ENCODE measurements at regions not wholly inside any gene's neighbourhood (a gene's known extent, or its start where the extent isn't known, plus 50 kb on each side); places are given as distances from the start of the nearest gene placed in this dataset.

GRCh38 chr13:70457474-70457873, 349.2 kb upstream of the KLHL1 start:
- DNase-seq = peak; percentile 4

DNA sequence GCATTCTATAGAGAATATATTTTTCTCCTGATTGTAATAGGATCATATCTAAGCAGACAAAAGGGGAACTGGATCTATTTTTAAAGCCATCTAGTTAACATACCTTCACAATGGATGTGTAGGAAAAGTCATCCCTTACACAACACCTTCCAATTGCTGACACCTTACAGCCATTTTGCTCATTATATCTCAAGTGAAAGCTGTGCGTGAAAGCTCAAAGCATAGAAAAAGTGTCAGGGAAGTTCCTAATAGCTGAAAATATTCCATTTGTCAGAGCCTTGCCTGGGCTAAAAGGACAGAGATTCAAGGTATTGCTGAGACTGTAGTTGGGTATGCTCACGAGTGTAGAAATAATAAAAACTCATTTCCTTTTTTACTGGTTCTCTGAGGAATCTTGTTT, 340.6 kb upstream of the KLHL1 start:
- DNase-seq = no peak

DNA sequence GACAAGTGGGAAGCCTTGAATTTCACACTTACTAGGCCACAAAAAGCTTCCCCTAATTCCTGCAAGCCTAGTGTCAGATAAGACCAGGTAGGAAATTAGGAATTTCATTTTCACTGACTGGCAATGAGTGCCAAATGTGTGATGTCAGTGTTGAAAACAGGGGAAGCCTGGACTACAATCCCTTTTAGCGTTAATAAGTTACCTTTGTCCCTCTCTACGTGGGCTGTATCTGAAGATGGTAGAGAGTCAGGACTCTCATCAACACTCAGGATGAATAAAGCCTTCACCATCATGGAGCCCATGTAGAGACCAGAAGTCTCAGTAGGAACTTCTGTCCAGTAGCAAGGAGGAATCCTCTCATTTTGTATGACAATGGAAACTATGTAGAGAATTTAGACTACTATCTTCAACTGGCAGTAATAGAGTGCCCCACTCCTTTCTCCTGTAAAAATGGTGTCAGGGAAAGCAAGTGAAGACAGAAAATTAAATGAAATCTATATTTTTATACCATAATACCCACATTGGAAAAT, 324.1 kb upstream of the KLHL1 start:
- DNase-seq = no peak

DNA sequence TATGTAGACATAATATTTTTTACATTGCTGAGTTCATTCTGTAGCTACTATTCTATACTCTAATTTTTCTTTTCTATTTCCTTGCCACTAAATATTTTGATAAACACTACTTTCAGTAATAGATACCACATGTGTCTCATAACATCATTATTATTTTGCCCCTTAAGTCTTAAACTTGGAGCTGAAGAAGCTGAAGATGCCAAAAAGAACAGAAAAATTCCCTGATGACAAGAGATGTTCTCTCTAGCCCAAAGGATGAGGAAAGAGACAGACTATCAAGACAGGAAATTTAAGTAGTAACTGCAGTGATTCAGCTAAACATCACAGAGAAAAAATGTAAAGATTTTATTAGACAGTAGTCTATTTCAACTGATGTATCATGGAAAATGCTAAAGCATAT, 322.0 kb upstream of the KLHL1 start:
- no peak for DNase-seq

DNA sequence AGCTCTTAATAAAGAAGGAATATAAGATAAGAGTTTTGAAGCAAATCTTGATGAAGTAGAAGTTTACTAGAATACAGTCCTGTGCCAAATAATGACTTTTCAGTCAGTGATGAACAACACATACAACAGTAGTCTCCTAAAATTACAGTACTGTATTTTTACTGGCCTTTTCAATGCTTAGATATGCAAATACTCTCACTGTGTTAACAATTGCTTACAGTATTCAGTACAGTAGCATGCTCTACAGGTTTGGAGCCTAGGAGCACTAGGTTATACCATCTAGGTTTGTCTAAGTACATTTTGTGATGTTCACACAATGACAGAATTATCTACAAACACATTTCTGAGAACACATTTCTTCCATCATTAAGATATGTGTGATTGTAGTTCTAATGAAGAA, 316.7 kb upstream of the KLHL1 start:
- DNase-seq = no peak

DNA sequence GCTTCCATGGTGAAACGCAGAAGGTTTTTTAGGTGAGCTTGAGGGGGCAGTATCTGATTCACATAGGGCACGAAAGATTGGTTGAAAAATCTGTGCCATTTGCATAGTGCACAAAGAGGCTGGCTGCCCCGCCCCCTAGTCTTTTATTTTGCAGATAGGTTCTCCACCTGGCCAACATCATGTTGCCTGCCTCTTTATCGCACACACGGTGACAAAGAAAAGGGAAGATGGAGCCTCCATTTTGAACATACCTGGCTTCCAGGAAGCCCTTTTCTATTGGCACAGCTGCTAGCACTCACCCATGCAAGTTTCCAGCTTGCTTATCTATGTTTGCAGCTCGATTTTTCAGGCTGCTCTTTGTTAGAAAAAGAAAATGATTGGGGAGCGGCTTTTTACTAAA, 316.2 kb upstream of the KLHL1 start:
- no peak for DNase-seq

GRCh38 chr13:70415136-70415535, 306.9 kb upstream of the KLHL1 start:
- no peak for DNase-seq

- DNase-seq = no peak
Observed at GRCh38 chr13:70408865-70409264, 300.6 kb upstream of the KLHL1 start.

GRCh38 chr13:70407486-70407885, 299.2 kb upstream of the KLHL1 start:
- no peak for DNase-seq

- no peak for DNase-seq
Observed at GRCh38 chr13:70405266-70405665, 297.0 kb upstream of the KLHL1 start.

DNA sequence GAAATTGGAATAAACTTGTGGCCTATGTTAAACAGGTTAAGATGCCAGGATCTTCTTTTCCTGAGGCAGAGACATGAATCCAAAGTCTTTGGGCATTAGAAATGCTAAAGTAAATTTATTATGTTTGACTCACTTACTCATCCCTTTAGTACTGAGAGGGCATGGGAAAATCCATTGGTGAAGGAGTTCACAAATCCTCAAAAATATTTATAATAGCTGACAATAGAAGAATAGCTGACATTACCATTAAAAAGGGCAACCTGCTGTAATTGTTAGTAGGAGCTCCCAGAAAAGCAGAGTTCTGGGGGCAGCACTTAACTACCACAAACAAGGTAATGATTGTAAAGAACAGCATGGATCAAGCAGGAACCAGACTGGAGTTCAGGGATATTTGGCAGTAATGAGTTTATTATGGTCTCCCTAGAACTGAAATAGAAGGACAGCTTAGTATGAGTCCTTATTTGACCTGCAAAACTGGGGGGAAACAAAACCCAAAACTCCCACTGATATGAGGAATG, 285.8 kb upstream of the KLHL1 start:
- DNase-seq = no peak

- peak; percentile 91 for DNase-seq
Observed at GRCh38 chr13:70391678-70392077, 283.4 kb upstream of the KLHL1 start.

DNA sequence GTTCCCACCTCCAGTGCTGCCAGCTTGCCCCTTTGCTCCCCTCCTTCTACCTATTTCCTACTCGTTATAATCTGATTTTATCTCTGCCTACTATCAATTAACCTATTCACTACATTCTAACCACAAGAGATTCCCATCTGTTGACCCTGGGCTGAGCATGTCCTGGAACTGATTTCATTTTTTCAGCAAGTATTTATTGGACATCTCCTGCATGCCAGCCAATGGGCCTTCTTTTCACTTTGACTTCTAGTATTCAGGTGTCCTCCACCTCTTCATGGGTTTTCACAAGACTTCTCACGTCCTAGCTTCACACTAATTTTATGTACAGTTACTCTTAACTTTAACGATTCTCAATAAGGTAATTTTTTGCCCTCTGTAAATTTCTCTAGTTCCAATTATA, 282.7 kb upstream of the KLHL1 start:
- no peak for DNase-seq

GRCh38 chr13:70390064-70390463, 281.8 kb upstream of the KLHL1 start:
- no peak for DNase-seq

DNA sequence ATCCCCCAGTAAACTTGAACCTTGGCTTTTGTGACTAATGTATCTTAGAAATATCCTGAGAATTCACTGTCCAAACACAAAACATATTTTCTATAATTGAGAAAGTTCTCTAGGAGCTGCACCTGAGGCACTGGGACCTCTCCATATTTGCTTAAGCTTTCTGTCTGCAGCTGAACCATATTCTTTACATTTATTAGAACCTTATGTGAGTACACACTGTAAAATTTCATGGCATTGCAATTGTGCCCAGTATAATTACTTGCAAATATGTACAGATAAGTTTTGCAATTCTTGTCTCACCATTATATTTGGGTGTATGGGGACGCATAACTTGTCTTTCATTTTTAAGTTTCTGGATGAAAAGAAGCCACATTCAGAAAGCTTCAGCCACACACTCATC, 280.7 kb upstream of the KLHL1 start:
- no peak for DNase-seq

DNA sequence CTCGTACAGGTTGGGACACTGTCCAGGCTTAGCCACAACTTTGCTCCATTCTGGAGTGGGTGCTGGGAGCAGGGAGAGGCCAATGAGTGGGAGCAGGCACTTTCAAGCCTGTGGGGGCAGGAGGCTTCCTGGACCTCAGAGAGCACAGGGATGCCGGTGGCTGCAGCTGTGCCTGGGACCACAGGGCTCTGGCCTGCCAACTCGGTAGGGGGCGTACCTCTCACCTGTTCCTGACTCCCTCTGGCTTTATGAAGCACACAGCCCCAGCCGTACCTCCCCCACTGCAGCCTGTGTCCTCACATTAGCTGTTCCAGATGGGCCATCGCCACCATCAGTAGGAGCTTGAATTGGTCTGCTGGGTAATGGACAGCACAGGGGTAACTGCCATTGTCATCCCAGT, 278.7 kb upstream of the KLHL1 start:
- no peak for DNase-seq

- no peak for DNase-seq
Observed at GRCh38 chr13:70385852-70386251, 277.6 kb upstream of the KLHL1 start.

DNA sequence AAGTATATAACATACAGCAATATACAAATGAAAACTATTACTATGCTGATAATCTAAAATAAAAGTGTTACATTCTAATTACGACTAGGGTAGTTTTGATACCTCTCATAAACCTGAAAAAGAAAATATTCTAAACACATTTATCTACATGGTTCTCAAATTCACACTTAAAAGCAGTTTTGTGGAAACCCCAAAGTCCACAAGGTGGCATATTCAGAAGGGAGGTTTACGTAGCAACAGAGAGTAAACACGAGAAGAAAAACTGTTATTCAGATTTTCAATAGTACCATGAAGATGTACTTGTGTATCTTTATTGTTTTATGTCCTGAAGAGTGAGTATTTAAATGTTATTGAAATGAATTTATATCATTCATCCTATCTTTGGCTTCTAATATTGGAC, 275.9 kb upstream of the KLHL1 start:
- DNase-seq = no peak

DNA sequence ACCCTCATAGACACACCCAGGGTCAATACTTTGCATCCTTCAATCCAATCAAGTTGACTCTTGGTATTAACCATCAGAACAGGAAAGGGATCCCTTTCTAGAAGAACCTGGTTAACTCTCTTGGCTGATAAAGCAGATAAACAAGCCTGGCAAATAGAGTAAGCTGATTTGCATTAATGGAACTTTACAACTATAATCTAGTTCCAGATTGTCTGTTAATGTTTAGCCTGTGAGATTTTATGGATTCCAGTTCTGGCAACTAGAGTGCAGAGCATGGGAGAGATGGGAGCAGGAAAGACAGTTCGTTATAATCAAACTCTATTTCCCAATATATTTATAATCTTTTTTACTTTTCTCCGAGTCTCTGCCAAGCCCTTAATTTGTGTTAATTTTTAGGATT, 272.6 kb upstream of the KLHL1 start:
- DNase-seq = no peak

- no peak for DNase-seq
Observed at GRCh38 chr13:70375718-70376117, 267.5 kb upstream of the KLHL1 start.

GRCh38 chr13:70370924-70371323, 262.7 kb upstream of the KLHL1 start:
- no peak for DNase-seq

GRCh38 chr13:70366720-70367119, 258.5 kb upstream of the KLHL1 start:
- no peak for DNase-seq

DNA sequence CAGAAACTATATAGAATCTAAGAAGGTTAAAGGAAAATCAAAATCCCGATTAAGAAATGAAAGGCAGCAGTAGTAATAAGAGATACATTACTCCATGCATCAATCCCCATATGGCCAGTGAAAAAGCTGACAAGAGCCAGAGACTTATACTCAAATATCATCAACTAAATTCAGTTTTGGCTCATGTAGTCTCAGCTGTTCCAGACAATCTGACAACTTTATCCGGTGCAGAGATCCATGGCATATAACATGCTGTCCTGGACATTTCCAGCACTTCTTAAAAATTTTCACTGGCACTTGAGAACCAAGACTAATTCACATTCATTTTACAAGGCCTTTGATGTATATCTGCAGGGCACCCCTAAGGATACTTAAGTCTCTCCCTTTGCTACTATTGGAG, 255.7 kb upstream of the KLHL1 start:
- no peak for DNase-seq

DNA sequence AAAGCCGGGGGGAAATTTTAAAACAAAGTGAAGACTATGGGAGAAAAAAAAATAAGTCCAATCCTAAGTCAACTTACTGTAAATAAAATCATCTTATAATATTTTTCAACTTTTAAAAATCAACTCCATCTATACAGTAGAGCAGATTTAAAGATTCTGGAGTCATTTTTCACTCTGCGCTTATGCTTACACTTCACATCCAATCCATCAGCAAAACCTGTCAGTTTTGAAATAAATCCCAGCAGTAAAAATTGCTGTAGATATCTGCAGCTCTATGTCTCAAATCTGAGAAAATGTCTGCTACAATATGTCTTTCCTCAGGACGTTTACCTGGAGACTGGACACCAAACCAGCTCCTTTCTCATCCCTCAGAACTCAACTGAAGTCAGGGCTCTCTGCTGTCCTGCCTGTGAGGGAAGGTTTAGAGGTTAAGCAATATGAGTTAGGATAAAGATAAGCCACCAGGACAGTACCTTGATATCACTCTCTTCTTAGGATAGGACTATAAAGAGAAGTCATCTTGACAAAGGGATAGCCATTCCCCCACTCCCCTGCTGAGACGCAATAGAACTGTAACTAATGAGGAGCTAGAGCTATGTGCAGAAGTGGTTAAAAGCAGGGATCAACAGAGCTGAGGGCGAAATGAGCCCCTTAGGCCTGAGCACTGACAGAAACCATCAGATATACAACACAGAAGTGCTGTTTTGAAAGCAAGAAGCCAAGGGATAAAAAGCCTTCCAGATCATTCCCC, 254.7 kb upstream of the KLHL1 start:
- DNase-seq = no peak

- DNase-seq = no peak
Observed at GRCh38 chr13:70357031-70357430, 248.8 kb upstream of the KLHL1 start.

Data from COR-L47 (cell line).